Mesenchymal stem cell (in vitro differentiated cells and primary cell): ENCODE measurements at regions not wholly inside any gene's neighbourhood (a gene's known extent, or its start where the extent isn't known, plus 50 kb on each side); places are given as distances from the start of the nearest gene placed in this dataset.

Source experiments
- DNase-seq: peaks from one replicate; pipeline ENCODE4 v3.0.0-alpha.2; 2013
- H2AFZ ChIP-seq: one replicate; pipeline ENCODE4 v1.6.1; 2013; ENCODE audit warnings: low read depth, mild to moderate bottlenecking, control low read depth, inconsistent platforms, low read length, moderate library complexity
- H2AK5ac ChIP-seq: 2 replicates; pipeline ENCODE4 v1.6.1; 2013; ENCODE audit warnings: low read length, moderate library complexity, mild to moderate bottlenecking, inconsistent platforms; ENCODE audit not compliant: severe bottlenecking
- H2BK120ac ChIP-seq: one replicate; pipeline ENCODE4 v1.6.1; 2013; ENCODE audit warnings: low read depth, mild to moderate bottlenecking, inconsistent platforms, low read length, moderate library complexity
- H2BK12ac ChIP-seq, 2 experiments: one replicate each; pipeline ENCODE4 v1.6.1; 2013; ENCODE audit warnings: inconsistent platforms in 2 of 2, low read length in 2 of 2, mild to moderate bottlenecking in 2 of 2, moderate library complexity in 2 of 2, control low read depth in 1 of 2
- H2BK15ac ChIP-seq: one replicate; pipeline ENCODE4 v1.6.1; 2013; ENCODE audit warnings: mild to moderate bottlenecking, low read depth, inconsistent platforms; ENCODE audit not compliant: poor library complexity, severe bottlenecking
- H2BK5ac ChIP-seq: 2 replicates; pipeline ENCODE4 v1.6.1; 2013; ENCODE audit warnings: low read depth, mild to moderate bottlenecking, low read length, control low read depth, inconsistent platforms; ENCODE audit not compliant: poor library complexity, severe bottlenecking
- H3K14ac ChIP-seq, 2 experiments: one replicate each; pipeline ENCODE4 v1.6.1; 2013; ENCODE audit warnings: inconsistent platforms in 2 of 2, low read length in 2 of 2, control low read depth in 1 of 2, mild to moderate bottlenecking in 1 of 2, moderate library complexity in 1 of 2
- H3K18ac ChIP-seq, 2 experiments: one replicate each; pipeline ENCODE4 v1.6.1; 2013; ENCODE audit warnings: inconsistent platforms in 2 of 2, low read length in 2 of 2, control low read depth in 1 of 2, low read depth in 1 of 2, mild to moderate bottlenecking in 1 of 2
- H3K23ac ChIP-seq, 2 experiments: one replicate each; pipeline ENCODE4 v1.6.1; 2013; ENCODE audit warnings: inconsistent platforms in 2 of 2, low read length in 2 of 2, mild to moderate bottlenecking in 2 of 2, moderate library complexity in 2 of 2, control low read depth in 1 of 2
- H3K27ac ChIP-seq: 2 replicates; pipeline ENCODE4 v1.5.1; 2013; ENCODE audit warnings: mild to moderate bottlenecking, moderate library complexity, low read length, control low read depth, inconsistent platforms; ENCODE audit not compliant: poor library complexity, severe bottlenecking
- H3K27me3 ChIP-seq, 2 experiments: 2 replicates each; pipeline versions ENCODE4 v1.6.1 to v1.7.0; 2013; ENCODE audit warnings: low read length in 2 of 2, mild to moderate bottlenecking in 2 of 2, moderate library complexity in 2 of 2, control low read depth in 1 of 2, inconsistent platforms in 1 of 2; ENCODE audit not compliant: control insufficient read depth in 1 of 2, insufficient read depth in 1 of 2
- H3K36me3 ChIP-seq, 2 experiments: 2 replicates each; pipeline versions ENCODE4 v1.6.1 to v1.7.0; 2013; ENCODE audit warnings: low read length in 2 of 2, control low read depth in 1 of 2, inconsistent platforms in 1 of 2, low read depth in 1 of 2, mild to moderate bottlenecking in 1 of 2; ENCODE audit not compliant: insufficient read depth in 2 of 2, control insufficient read depth in 1 of 2
- H3K4ac ChIP-seq, 2 experiments: one replicate each; pipeline ENCODE4 v1.6.1; 2013; ENCODE audit warnings: inconsistent platforms in 2 of 2, low read length in 2 of 2, mild to moderate bottlenecking in 2 of 2, moderate library complexity in 2 of 2, control low read depth in 1 of 2, low read depth in 1 of 2
- H3K4me1 ChIP-seq: 2 replicates; pipeline ENCODE4 v1.6.1; 2013; ENCODE audit warnings: low read depth, low read length, control low read depth; ENCODE audit not compliant: control insufficient read depth, insufficient read depth
- H3K4me2 ChIP-seq: 2 replicates; pipeline ENCODE4 v1.6.1; 2013; ENCODE audit warnings: low read length, mild to moderate bottlenecking, inconsistent platforms; ENCODE audit not compliant: poor library complexity, severe bottlenecking
- H3K4me3 ChIP-seq, 2 experiments: 2 replicates each; pipeline versions ENCODE4 v1.5.1 to v1.7.0; 2013; ENCODE audit warnings: low read length in 2 of 2, mild to moderate bottlenecking in 2 of 2, control low read depth in 1 of 2, low read depth in 1 of 2; ENCODE audit not compliant: insufficient read depth in 1 of 2
- H3K79me1 ChIP-seq: replicated peaks from 2 replicates; pipeline ENCODE4 v1.6.1; 2013; ENCODE audit warnings: mild to moderate bottlenecking, control low read depth, low read length, inconsistent platforms; ENCODE audit not compliant: poor library complexity, severe bottlenecking
- H3K9ac ChIP-seq: 2 replicates; pipeline ENCODE4 v1.7.0; 2013; ENCODE audit warnings: mild to moderate bottlenecking, low read length, moderate library complexity
- H3K9me3 ChIP-seq: 2 replicates; pipeline ENCODE4 v1.7.0; 2013; ENCODE audit warnings: mild to moderate bottlenecking, low read length; ENCODE audit not compliant: control insufficient read depth
- H4K8ac ChIP-seq: one replicate; pipeline ENCODE4 v1.6.1; 2013; ENCODE audit warnings: inconsistent platforms, mild to moderate bottlenecking, low read length, moderate library complexity
- H4K91ac ChIP-seq: one replicate; pipeline ENCODE4 v1.6.1; 2013; ENCODE audit warnings: mild to moderate bottlenecking, low read length, inconsistent platforms
- WGBS: methylation state at CpG from one replicate; pipeline ENCODE4 v1.1.7; 2013; ENCODE audit warnings: mixed read lengths; 5-methylcytosine and 5-hydroxymethylcytosine counted together

DNA sequence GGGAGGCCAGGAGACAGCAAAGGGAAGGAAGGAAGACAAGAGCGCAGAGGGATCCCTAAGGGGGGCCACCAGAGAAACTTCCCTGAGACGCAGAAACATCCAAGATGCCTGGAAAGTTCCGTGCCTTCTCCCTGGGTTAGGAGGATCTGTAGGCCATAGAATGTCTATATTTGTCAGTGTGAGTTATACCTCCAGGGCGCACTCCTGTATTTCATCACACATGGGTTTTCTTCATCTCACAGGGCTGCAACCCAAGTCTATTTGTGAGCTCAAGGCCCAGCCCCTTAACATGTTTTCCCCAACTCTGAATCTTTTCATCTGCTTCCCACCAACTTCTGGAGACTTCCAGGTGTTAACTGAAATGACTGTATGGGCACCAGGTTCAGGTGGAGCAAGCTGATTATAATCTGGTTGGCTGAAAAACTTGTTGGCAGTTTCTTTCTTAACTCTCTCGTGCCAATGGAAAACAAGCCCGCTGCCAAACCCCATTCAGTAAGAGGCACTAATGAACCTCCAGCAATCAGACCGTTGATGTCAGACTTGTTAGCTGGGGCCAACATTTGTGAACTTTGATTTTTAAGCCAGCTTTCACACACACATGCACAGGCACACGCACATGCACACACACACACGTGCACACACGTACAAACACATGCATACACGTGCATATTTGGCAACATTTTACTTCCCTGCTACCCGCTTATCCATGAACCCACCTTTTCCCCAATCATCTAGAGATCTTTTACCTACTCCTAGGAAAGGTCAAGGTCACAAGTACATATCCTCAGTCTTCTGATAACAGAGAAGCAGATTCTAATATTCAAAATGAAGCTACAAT lies 247.5 kb upstream of the GMDS start:
- Histone ChIP-seq H3K4me1 (no peaks in the 10 kb centered on the region), H3K23ac (no peak overlapping the region), H3K14ac (no peak overlapping the region), H3K4ac (no peak overlapping the region), H4K91ac (no peak overlapping the region), H2AFZ (no peak overlapping the region), H3K27ac (no peak overlapping the region), H3K9me3 (no peaks in the 10 kb centered on the region), H2BK15ac (no peak overlapping the region), H2BK120ac (no peak overlapping the region), H3K27me3 (peaks cover 0 to 17% of the 10 kb centered on the region in 2 experiments), H2BK12ac (no peak overlapping the region), H3K79me1 (no peaks in the 10 kb centered on the region), H3K4me2 (no peak overlapping the region), H3K18ac (no peak overlapping the region), H3K9ac (no peak overlapping the region), H2BK5ac (no peak overlapping the region), H2AK5ac (no peak overlapping the region), H3K4me3 (no peak overlapping the region), H3K36me3 (no peaks in the 10 kb centered on the region), H4K8ac (no peak overlapping the region)
- 76% methylated on average over 12 of the region's 12 CpGs for WGBS
- no peak for DNase-seq

DNA sequence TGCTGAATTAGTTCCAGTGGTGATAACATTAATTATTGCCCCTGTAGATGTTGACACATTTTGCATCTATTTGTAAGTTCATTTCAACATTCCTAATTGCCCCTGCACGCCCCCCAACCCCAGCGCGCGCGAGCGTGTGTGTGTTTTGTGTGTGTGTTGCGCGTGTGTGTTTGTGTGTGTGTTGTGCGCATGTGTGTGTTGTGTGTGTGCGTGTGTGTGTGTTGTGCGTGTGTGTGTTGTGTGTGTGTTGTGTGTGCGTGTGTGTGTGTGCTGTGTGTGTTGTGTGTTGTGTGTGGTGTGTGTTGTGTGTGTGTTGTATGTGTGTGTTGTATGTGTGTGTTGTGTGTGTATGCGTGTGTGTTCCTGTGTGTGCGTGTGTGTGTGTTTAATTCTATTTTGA lies 245.7 kb upstream of the GMDS start:
- 97% methylated on average over 13 of the region's 14 CpGs for WGBS
- no peak overlapping the region for H3K23ac ChIP-seq
- no peak overlapping the region for H3K27ac ChIP-seq
- no peak overlapping the region for H2BK15ac ChIP-seq
- H3K4me2 ChIP-seq, result no peak overlapping the region
- H4K8ac ChIP-seq, result no peak overlapping the region
- H2AK5ac ChIP-seq, result no peak overlapping the region
- H3K9me3 ChIP-seq, result no peaks in the 10 kb centered on the region
- no peak overlapping the region for H2AFZ ChIP-seq
- peak; percentile 5 for DNase-seq
- no peak overlapping the region for H4K91ac ChIP-seq
- H2BK5ac ChIP-seq, result no peak overlapping the region
- peaks cover 0 to 17% of the 10 kb centered on the region in 2 experiments for H3K27me3 ChIP-seq
- H3K18ac ChIP-seq, result no peak overlapping the region
- peak overlapping the region in 1 of 2 experiments; percentile 21 for H3K4me3 ChIP-seq
- no peaks in the 10 kb centered on the region for H3K4me1 ChIP-seq
- H3K79me1 ChIP-seq, result no peaks in the 10 kb centered on the region
- H3K36me3 ChIP-seq, result no peaks in the 10 kb centered on the region
- no peak overlapping the region for H2BK120ac ChIP-seq
- H3K14ac ChIP-seq, result no peak overlapping the region
- H3K9ac ChIP-seq, result no peak overlapping the region
- H3K4ac ChIP-seq, result no peak overlapping the region
- H2BK12ac ChIP-seq, result no peak overlapping the region

DNA sequence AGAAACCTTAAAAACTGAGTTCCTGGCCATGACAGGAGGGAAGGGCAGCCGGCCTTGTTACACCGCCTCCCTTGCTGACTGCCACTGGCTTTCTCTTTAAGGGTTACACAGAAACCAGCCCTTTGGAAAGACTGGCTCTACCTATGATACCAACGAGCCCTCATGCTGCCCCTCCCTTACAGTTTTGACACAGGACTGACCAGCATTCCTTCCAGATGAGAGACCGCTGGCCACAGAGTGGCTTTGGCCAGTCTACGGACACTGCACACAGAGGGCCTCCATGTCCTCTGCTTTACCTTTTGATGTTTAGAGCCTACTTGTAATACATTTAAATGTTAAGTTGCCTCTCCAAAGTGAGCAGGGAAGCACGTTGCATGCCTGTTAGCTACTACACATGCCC lies 243.2 kb upstream of the GMDS start:
- peaks cover 0 to 7% of the 10 kb centered on the region in 2 experiments for H3K27me3 ChIP-seq
- H2AFZ ChIP-seq, result no peak overlapping the region
- no peak overlapping the region for H2AK5ac ChIP-seq
- no peak overlapping the region for H3K9ac ChIP-seq
- H3K4me1 ChIP-seq, result no peaks in the 10 kb centered on the region
- H4K8ac ChIP-seq, result no peak overlapping the region
- H2BK120ac ChIP-seq, result no peak overlapping the region
- 83% methylated on average over 6 of the region's 6 CpGs for WGBS
- H3K4me2 ChIP-seq, result no peak overlapping the region
- H2BK15ac ChIP-seq, result no peak overlapping the region
- H3K14ac ChIP-seq, result no peak overlapping the region
- no peak overlapping the region for H2BK12ac ChIP-seq
- H3K9me3 ChIP-seq, result no peaks in the 10 kb centered on the region
- DNase-seq, result no peak
- no peak overlapping the region for H3K18ac ChIP-seq
- H3K36me3 ChIP-seq, result no peaks in the 10 kb centered on the region
- no peak overlapping the region for H3K23ac ChIP-seq
- no peak overlapping the region for H3K4me3 ChIP-seq
- H4K91ac ChIP-seq, result no peak overlapping the region
- no peak overlapping the region for H3K4ac ChIP-seq
- H3K79me1 ChIP-seq, result no peaks in the 10 kb centered on the region
- no peak overlapping the region for H3K27ac ChIP-seq
- H2BK5ac ChIP-seq, result no peak overlapping the region

DNA sequence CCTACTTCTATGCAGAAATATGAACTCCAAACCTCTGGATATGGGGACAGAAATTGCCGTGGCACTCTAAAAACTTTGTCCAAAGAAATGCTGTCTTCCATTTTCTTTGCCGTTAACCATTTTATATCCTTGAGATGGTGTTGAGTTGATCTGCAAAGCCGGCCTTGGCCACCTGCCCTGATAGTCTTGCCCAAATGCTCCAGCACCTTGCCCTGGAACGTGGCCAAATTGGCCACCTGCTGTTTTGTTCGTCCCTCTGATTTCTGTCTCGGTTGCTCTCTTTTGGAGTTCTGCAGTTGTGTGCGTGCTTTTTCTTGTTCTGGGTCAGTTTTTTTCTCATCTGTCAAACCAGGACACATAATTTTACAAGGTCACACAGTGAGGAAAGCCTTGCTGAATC lies 239.7 kb upstream of the GMDS start:
- no peak for DNase-seq
- Histone ChIP-seq H3K79me1 (no peaks in the 10 kb centered on the region), H3K27me3 (no peaks in the 10 kb centered on the region), H3K4me2 (no peak overlapping the region), H3K23ac (no peak overlapping the region), H3K14ac (no peak overlapping the region), H3K36me3 (peaks cover 0 to 3% of the 10 kb centered on the region in 2 experiments), H2BK15ac (no peak overlapping the region), H3K4me1 (peaks cover 1% of the 10 kb centered on the region), H2AK5ac (no peak overlapping the region), H3K4me3 (no peak overlapping the region), H3K27ac (no peak overlapping the region), H2AFZ (no peak overlapping the region), H3K18ac (no peak overlapping the region), H3K9ac (no peak overlapping the region), H3K9me3 (peaks cover 20% of the 10 kb centered on the region), H2BK12ac (no peak overlapping the region), H4K91ac (no peak overlapping the region), H2BK120ac (no peak overlapping the region), H2BK5ac (no peak overlapping the region), H3K4ac (no peak overlapping the region), H4K8ac (no peak overlapping the region)
- WGBS, result 87% methylated on average over 7 of the region's 7 CpGs
